ENCODE measurements at regions not wholly inside any gene's neighbourhood (a gene's known extent, or its start where the extent isn't known, plus 50 kb on each side); places are given as distances from the start of the nearest gene placed in this dataset.

DNA sequence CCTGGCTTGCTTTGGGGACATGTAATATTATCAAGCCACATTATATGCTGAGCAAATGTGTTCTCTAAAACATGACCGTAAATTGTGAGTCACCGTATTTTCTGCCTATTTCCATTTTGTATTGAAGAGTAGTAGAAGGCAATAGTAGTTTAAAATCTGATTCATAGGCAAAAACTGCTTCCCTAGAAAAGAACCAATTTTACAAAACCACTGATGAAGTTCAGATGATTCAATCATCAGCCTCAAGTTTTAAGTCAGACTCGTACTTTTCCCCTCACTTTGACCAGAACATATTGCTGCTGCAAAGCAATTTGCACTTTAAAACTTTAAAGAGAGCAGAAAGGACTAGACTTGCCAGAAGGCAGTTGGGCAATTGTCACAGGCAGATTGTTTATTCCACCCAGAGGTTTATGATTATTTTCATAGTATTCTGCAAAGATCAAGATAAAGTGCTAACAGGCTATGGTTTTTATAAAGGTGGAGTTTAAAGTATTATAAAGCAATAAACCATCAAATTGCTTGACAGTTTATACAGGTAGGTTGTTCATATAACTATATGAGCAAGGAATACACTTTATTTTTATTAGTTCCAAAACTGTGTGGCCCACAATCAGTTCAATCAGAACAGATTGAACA is 168.2 kb downstream of the ETV1 start:
- TF ChIP-seq, protein P1, sequence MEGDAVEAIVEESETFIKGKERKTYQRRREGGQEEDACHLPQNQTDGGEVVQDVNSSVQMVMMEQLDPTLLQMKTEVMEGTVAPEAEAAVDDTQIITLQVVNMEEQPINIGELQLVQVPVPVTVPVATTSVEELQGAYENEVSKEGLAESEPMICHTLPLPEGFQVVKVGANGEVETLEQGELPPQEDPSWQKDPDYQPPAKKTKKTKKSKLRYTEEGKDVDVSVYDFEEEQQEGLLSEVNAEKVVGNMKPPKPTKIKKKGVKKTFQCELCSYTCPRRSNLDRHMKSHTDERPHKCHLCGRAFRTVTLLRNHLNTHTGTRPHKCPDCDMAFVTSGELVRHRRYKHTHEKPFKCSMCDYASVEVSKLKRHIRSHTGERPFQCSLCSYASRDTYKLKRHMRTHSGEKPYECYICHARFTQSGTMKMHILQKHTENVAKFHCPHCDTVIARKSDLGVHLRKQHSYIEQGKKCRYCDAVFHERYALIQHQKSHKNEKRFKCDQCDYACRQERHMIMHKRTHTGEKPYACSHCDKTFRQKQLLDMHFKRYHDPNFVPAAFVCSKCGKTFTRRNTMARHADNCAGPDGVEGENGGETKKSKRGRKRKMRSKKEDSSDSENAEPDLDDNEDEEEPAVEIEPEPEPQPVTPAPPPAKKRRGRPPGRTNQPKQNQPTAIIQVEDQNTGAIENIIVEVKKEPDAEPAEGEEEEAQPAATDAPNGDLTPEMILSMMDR (IDR thresholded peaks at IDR 0.05; ENCODE audit: extremely low read depth in 1 of 2, insufficient read depth in 1 of 2, low read depth in 1 of 2, low read length in 2 of 2), result no peak
- TF ChIP-seq GATA2 (IDR thresholded peaks at IDR 0.05; ENCODE audit: insufficient read depth, insufficient read length, low read depth, low read length), result no peak
- TF ChIP-seq POLR2AphosphoS5 (IDR thresholded peaks at IDR 0.05; ENCODE audit: insufficient read depth, low read depth, low read length), result no peak
- no peak for TF ChIP-seq EZH2 (IDR thresholded peaks at IDR 0.05; ENCODE audit: borderline replicate concordance, low read depth, low read length, severe bottlenecking)
- TF ChIP-seq, protein P2, sequence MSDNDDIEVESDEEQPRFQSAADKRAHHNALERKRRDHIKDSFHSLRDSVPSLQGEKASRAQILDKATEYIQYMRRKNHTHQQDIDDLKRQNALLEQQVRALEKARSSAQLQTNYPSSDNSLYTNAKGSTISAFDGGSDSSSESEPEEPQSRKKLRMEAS (IDR thresholded peaks at IDR 0.05; ENCODE audit: insufficient read depth, insufficient read length), result no peak
- TF ChIP-seq FOS (IDR thresholded peaks at IDR 0.05; ENCODE audit: borderline replicate concordance, insufficient read depth, low read length), result no peak

All from endothelial cell of umbilical vein (primary cell).